HG02623 (cell line): ENCODE measurements at regions not wholly inside any gene's neighbourhood (a gene's known extent, or its start where the extent isn't known, plus 50 kb on each side); places are given as distances from the start of the nearest gene placed in this dataset.

Experiments
- ATAC-seq: cut with Tn5 transposase; IDR thresholded peaks from one replicate; pipeline ENCODE4 v1.9.1; 2021; ENCODE audit warnings: moderate library complexity; ENCODE audit not compliant: unreplicated experiment

DNA sequence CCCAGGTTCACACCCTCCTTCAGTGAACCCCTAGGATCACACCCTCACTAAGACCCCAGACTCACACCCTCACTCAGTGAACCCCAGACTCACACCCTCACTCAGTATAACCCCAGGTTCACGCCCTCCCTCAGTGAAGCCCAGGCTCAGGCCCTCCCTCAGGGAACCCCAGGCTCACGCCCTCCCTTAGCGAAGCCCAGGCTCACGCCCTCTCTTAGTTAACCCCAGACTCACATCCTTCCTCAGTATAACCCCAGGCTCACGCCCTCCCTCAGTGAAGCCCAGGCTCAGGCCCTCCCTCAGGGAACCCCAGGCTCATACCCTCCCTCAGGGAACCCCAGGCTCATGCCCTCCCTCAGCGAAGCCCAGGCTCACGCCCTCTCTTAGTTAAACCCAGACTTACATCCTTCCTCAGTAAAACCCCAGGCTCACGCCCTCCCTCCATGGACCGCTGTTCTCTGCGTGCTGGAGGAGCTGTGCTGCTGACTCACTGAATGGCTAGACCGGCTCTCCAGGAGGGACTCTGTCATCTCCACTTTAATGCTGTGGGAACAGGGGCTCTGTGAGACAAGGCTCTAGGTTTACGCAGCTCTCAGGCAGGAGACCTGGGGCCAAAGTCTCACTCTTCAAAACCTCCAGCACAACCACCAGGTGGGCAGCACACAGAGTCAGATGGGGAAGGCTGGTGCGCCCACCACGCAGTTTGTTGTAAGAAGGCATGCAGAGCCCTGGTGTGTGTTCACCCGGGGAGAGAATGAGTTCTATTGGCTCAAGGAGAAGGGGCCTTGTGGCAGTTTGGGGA lies 506.9 kb upstream of the MYT1L start:
- ATAC-seq = no peak

DNA sequence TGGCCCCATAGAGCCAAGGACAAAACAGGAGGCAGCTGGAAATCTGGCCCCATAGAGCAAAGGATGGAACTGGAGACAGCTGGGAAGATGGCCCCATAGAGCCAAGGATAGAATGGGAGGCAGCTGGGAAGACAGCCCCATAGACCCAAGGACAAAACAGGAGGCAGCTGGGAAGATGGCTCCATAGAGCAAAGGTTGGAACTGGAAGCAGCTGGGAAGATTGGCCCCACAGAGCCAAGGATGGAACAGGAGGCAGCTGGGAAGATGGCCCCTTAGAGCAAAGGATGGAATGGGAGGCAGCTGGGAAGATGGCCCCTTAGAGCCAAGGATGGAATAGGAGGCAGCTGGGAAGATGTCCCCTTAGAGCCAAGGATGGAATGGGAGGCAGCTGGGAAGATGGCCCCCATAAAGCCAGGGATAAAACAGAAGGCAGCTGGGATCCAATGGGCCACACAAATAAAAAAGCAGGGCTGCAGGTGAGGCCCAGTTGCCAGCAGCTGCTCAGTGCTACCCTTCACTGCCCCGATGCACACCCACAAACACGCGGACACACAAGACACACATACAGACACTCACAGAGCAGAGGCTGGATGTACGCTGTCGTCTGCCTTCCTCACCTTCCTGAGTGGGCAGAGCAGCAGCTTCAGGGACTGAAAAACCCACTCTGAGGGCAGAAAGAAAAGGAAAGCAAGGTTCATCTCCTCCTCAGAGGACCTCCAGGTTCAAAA lies 505.4 kb upstream of the MYT1L start:
- no peak for ATAC-seq

DNA sequence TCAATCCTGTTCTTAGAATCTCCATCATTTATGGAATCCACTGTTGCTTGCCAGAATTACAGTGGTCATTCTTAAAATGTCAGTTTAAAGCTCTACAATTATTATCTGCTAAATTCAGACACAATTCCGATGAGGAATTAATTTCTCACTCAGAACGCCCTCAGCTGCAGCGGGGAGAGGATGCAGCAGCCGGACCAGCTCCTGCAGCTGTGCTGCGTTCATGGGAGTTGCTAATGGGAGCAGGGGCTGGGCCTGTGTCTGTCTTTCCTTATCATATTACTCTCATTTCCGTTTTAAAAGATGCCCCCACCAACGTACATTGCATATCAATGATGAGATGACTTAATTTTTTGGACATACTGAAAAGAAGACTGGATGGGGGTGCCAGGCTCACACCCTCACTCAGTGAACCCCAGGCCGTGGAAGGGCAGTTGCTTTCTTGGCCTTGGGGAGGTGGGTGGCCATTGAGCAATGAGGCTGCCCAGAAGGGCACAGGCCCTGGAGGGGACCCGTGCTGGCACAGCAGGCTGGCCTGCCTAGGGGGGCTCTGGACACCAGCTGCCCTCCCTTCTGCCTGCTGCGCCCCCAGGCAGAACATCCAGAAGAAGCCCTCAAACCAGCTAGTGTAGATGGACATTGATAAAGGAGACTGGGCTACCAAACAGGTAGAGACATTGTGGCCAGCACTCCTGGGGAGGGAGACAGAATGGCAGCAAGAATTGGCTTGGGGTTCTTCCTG lies 503.6 kb upstream of the MYT1L start:
- no peak for ATAC-seq

DNA sequence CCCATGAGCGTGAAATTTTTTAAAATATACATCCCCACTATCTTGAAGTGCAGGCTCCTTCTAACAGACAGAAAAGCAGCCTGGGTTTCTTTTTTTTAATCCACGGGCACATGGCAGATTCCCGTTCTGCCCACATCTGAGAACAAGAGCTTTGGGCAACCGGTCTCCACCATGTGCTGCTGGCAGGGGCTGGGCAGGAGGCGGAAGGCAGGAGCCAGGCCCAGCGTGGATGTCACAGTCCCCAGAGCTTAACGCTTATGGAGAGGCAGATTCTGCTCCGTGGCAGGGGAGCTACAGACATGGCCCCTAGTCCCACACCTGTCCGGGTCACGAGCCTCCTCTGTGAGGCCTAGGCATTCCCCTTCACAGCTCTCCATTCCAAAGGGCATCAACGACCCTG lies 503.0 kb upstream of the MYT1L start:
- no peak for ATAC-seq

DNA sequence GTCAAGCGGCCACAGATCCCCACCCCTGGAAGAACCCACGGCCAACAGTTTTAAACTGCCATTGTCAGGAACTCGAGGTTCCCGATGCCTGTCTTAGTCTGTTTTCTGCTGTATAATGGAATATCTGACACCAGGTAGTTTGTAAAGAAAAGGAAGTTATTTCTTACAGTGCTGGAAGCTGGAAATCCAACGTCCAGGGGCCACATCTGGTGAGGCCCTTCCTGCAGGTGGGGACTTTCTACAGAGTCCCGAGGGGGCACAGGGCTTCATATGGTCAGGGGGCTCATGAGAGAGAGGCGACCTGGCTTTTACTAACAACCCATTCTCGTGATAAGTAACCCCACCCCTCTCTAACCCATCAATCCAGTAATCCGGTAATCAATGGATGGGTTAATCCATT lies 501.6 kb upstream of the MYT1L start:
- no peak for ATAC-seq

DNA sequence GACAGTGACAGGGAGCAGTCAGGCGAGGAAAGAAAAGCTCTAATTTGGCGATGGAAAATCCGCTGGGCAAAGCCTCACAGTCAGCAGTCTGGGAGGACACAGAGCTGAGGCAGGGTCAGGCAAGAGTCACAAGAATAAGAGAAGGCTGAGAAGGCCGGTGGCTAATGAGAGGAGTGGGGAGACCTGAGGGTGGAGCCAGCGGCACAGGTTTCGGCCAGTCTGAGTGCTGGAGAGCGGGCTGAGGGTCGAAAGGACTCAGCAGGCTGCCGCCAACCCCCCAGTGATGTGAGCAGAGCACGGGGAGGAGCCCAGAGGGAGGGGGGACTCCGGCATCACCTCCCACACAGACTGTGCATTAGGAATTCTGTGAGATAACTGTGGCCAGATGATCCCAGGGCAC lies 500.6 kb upstream of the MYT1L start:
- ATAC-seq = no peak

DNA sequence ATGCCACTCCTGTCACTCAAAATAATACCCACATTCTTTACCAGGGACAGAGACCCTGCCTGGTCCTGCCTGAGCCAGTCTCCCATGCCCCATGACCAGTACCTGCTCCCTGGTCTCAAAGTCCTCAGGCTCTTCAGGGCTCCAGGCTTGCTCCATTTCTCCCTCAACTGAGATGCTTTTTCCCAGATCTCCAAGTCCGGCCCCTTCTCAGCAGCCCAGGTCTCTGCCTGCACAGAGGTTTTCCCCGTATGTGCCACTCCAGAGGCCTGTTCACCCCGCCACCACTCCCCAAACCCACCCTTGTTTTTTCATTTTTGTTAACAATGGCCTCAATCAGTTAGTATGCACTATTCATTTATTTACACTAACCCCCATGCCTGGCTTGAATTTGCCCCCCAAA lies 499.5 kb upstream of the MYT1L start:
- ATAC-seq = no peak

DNA sequence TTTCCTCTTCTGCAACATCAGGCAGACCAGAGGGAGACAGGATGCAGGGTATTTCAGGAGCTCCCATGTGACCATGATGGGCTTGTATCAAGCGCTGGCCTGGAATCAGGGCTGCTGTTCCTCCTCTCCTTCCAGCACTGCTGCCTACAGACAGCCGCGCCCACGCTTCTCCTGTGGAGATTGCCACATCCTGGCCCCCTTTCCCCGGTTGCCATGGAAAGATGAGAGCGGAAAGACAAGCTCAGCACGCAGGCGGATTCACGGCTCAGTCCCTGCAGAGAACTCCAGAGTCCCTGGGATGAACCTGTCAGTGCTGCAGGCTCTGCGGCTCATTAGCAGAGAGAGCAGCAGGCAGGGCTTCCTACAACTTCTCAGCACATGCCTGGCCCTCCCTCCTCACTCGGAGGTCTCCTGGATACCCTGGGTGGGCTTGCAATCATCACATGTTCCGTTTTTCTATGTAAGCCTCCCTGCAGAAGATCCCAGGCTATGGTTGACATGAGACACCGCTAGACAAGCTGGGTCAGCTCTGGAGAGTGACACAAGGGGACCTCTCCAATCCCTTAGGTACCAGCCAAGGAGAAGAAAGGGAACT lies 497.8 kb upstream of the MYT1L start:
- ATAC-seq = no peak

DNA sequence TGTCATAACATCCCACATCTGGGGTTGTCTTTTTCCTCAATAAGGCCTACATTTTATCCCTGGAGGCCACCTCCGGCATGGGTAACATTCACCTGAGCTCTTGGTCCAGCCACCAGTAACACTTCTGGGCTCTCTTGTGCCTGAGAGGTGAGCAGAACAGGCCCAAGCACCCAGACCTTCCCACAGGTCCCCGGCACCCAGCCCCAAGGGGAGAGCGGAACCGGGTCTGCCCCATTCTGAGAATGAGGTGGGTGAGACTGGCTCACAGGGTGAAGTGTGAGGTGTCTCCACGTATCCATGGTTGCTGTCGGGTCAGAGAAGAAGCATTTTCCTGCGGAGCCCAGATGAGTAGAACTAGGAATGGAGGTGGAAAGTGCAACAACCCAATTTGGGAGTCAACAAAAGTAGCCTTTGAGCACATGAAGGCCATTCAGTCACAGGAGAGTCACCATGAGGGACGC lies 496.7 kb upstream of the MYT1L start:
- ATAC-seq = no peak

DNA sequence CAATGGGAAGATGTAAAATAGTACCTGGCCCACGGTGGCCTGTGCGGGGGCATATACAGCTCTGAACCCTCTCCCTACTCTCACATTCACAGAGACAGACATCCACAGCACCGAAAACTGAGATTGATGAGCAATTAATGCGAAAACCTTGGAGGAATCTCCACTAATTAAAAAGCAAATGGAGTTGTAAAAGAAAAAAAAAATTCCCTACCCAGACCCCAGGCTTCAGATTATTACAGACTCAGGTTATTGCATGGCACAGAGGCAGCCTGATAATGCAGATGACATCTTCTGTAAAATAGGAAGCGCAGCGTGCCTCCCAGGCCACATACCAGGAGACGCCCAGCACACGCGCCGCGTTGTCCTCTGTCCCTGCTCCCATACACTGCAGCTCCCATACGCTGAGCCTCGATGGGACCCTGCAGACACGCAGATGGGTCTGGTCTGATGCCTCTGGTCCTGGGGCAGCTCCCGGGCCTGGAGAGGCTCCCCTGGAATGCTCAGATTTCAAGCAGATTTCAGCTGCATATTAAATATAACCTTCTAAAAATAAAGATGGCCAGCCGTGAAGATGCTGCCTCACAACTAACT lies 496.1 kb upstream of the MYT1L start:
- ATAC-seq = no peak

DNA sequence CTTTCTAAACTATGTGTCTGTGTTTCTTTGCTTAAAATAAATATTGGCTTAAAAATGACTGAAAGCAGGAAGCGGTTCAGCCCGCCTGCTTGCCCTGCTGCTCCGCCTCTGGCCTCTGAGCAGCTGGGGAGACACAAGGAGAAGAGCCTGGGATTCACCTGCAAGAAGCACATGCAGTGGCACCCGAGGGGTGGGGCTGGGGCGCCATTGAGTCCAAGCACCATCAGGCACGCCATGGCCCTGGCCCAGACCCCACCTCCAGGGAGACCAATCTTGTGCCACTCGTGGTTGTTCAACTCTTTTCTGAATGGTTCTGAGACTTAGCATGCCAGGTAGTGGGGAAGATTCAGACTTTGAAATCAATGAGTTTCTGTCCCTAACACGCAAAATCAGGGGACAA lies 495.5 kb upstream of the MYT1L start:
- ATAC-seq = no peak

DNA sequence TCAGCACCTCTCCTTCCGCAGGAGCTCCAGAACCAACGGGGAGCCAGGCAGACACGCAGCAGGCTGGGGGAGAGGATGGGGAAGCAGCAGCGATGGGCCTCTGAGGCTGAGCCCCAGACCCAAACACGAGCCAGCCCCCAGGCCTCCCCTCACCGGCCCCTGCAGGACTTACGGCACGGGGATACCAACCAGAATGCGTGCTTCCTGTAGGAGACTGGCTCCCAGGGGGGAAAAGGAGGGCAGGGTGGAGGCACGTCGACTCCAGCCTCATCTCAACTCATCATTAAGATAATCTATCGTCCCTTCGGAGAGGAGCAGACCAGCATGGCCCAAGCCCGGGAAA lies 495.1 kb upstream of the MYT1L start:
- ATAC-seq = no peak

DNA sequence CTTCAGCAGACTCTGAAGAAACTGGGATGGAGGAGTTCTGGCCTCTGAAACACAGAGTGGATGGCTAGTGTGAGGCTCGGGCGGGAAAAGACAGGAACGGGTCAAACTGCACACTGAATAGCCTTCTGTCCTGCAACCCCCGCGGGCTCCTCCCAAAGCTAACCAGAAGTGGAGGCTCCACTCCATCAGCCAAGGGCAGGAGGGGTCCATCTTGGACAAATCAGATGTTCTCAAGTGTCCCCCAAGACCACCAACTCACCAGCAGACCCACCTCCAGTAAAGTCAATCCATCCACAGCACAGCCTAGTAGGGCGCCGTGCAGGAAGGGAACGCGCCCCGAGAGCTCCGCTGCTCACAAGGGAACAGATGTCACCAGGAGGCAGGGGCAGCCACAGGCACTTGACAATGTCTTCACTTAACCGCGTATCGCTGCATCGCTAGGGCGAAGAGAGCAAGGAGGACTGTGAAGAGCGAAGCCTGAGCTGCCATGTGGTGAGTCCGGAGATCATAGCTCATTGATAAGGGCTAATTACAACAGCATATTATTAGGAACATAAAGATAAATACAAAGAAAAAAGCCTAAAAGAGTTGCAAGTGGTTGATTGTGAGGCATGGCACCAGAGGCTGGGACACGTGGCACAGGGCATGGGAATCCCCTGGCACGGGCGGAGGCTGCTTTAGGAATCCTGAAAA lies 494.6 kb upstream of the MYT1L start:
- no peak for ATAC-seq

DNA sequence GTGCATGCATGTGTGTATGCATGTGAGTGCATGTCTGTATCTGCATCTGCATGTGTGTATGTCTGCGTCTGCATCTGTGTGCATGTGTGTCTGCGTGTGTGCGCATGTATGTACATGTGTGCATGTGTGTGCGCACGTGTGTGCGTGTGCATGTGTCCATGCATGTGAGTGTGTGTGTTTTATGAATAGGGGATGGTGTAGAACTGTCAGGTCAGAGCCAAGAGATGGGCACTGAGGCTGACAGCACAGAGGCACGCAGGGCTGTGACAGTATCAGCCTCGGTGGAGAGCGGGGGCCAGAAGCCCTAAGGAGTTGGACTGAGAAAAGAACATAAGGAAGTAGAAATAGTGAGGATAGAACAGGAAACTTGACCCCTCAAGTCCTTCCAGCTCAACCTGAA lies 494.0 kb upstream of the MYT1L start:
- ATAC-seq = no peak

DNA sequence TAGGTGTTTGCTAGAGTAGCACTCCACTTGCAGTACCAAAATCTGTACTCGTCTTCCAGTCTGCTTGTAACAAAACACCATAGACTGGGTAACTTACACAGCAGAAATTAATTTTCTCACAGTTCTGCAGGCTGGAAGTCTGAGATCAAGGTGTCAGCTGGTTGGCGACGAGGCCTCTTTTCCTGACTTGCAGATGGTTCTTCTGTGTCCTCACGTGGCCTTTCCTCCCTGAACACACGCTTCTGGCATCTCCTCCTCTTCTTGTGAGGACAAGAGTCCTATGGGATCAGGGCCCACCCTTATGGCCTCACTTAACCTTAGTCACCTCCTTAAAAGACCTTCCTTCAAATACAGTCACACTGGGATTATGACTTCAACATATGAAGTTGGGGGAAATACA lies 493.5 kb upstream of the MYT1L start:
- ATAC-seq = no peak

DNA sequence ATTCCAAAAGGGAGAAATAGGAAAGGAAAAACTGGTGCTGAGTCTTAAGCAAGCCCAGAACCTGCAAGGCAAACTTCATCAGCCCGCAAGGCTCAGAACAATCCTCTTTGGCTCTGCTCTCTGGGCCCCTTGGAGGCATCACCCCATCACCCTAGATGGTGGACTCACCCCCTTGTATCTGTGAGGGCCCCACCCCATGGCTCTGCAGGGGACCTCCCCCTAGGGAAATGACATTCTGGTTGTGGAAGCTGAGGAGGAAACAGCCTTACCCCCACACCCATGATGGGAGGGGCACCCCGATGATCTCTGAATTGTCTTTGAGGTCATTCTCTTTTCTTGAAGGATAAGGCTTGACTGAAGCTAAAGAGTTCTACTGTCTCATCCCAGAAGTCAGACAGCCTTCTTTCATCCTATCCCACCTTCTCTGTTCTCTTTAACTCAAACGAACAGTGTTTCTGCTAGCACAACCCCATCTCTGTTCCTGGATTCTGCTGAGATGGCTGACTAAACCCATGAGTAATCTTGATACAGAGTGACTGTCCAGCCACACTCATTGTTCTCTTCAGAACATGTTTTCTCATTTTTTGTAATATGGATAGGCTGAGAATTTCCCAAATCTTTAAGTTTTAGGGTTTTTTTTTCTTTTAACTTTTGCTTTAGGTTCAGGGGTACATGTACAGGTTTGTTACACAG lies 492.1 kb upstream of the MYT1L start:
- no peak for ATAC-seq

DNA sequence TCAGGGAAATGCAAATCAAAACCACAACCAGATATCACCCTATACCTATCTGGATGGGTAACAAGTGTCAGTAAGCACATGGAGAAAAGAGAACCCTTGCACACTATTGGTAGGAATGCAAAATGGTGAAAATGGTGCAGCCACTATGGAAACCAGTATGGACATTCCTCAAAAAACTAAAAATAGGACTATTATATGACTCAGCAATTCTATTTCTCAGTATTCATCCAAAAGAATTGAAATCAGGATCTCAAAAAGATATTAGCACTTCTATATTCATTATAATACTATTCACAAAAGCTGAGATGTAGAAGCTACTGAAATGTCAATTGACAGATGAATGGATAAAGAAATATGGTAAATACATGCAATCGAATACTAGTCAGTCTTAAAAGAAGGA lies 491.1 kb upstream of the MYT1L start:
- no peak for ATAC-seq

DNA sequence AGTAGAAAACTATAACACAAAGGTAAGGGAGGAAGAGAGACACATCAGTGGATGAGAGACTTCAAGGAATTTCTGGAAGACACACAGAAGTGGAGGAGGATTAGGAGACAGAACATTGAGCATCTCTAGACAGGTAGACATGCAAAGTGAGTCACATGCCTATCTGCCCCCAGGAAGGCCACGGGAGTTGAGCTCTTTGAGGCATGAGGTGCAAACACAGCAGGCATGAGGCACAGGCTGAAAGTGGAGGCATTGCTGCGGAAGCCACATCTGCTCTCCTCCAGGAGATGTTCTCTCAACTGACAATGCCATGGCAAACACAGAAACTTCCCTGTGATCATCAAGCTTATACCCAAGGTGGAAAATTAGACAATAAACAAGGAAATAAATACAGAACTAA lies 481.6 kb upstream of the MYT1L start:
- no peak for ATAC-seq

DNA sequence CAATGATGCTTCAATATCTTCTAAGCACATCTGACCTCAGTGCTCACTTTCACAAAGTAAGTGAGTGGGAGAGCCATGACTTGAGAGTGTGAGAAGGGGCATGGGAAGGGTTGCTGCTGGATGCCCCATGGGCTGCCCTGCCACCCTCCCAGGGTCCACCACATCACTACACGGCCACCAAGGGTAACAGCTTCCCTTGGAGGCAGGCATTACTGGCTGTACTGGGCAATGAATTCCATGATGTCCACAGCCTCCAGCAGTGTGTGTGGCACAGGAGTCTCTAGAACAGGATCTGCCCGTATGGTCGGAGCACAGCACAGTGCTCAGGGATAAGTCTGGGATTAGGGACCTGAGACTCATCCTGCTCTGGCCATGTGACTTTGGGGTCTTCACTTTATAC lies 481.0 kb upstream of the MYT1L start:
- no peak for ATAC-seq

DNA sequence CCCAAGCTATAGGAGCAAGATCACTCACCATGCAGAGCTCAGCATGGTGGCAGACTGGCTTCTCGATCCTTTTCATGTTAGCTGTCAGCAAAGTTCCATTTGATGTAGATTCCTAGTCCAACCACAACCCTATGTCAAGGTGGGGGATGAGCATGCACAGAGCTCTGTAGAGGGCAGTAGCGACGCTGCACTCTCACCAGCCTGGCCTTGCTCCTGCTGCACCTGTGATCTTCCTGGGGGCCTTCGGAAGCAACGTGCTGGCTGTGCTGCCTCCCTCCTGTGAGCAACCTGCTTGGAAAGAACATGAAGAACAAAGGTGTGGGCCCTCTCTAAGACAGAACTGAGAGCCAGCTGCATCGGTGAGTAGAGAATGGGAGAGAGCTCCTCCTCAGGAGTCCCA lies 479.4 kb upstream of the MYT1L start:
- no peak for ATAC-seq
